WTC11 (cell line): ENCODE measurements at regions not wholly inside any gene's neighbourhood (a gene's known extent, or its start where the extent isn't known, plus 50 kb on each side); places are given as distances from the start of the nearest gene placed in this dataset.

Experiments used
- ATAC-seq: fragments of 200-7000 bp; cut with Tn5 transposase; 2 replicates; pipeline ENCODE4 v1.10.0; 2021; ENCODE audit warnings: mild to moderate bottlenecking, moderate library complexity
- CTCF ChIA-PET: fragments of 300-600 bp; sonication (Branson Sonifier 250); formaldehyde crosslinking; loops from one replicate; lab custom pipeline; 2021; ENCODE audit warnings: antibody characterized with exemption; lab: Charles Lee
- POLR2A ChIA-PET: fragments of 350-600 bp; sonication (Branson Sonifier 250); formaldehyde crosslinking; loops from one replicate; lab custom pipeline; 2021; ENCODE audit warnings: antibody characterized with exemption; lab: Charles Lee
- DNase-seq: peaks from one replicate; pipeline ENCODE4 v3.0.0; 2021; ENCODE audit warnings: low spot score
- H3K27ac Mint-ChIP-seq: 2 replicates; pipeline ENCODE4 v1.8.0; 2021; ENCODE audit warnings: mixed read lengths
- H3K27me3 Mint-ChIP-seq: 2 replicates; pipeline ENCODE4 v1.8.0; 2021; ENCODE audit warnings: low read depth, mild to moderate bottlenecking, moderate library complexity, mixed read lengths
- H3K36me3 Mint-ChIP-seq: 2 replicates; pipeline ENCODE4 v1.8.0; 2021; ENCODE audit warnings: mixed read lengths
- H3K4me1 Mint-ChIP-seq: 2 replicates; pipeline ENCODE4 v1.8.0; 2022; ENCODE audit warnings: mixed read lengths
- H3K4me3 Mint-ChIP-seq: 2 replicates; pipeline ENCODE4 v1.8.0; 2021; ENCODE audit warnings: mild to moderate bottlenecking, moderate library complexity, mixed read lengths
- H3K9me3 Mint-ChIP-seq: 2 replicates; pipeline ENCODE4 v1.8.0; 2021; ENCODE audit warnings: mixed read lengths
- ARID4B ChIP-seq: sonication (generic); formaldehyde crosslinking; IDR thresholded peaks from 2 replicates; pipeline ENCODE4 v1.8.0; 2023; ENCODE audit warnings: missing genetic modification reagents, mild to moderate bottlenecking, borderline replicate concordance
- GABPB1 ChIP-seq: sonication (generic); formaldehyde crosslinking; IDR thresholded peaks from 2 replicates; pipeline ENCODE4 v1.8.1; 2023; ENCODE audit warnings: mild to moderate bottlenecking, missing genetic modification reagents
- HMGA2 ChIP-seq: fragments of 250-450 bp; sonication (Bioruptor Pico); IDR thresholded peaks from 2 replicates; pipeline ENCODE4 v1.4.0; 2021; ENCODE audit warnings: mild to moderate bottlenecking, moderate library complexity
- IRF2 ChIP-seq: sonication (generic); formaldehyde crosslinking; IDR thresholded peaks from 2 replicates; pipeline ENCODE4 v1.8.0; 2022; ENCODE audit warnings: low read depth, missing genetic modification reagents, borderline replicate concordance
- JUN ChIP-seq: sonication (generic); formaldehyde crosslinking; IDR thresholded peaks from 2 replicates; pipeline ENCODE4 v1.8.0; 2023; ENCODE audit warnings: mild to moderate bottlenecking, missing genetic modification reagents
- KAT7 ChIP-seq: sonication (generic); formaldehyde crosslinking; IDR thresholded peaks from 2 replicates; pipeline ENCODE4 v1.8.1; 2023; ENCODE audit warnings: missing genetic modification reagents, mild to moderate bottlenecking, borderline replicate concordance
- MYBL2 ChIP-seq: sonication (generic); formaldehyde crosslinking; IDR thresholded peaks from 2 replicates; pipeline ENCODE4 v1.8.1; 2023; ENCODE audit warnings: mild to moderate bottlenecking, moderate library complexity, missing genetic modification reagents
- PREB ChIP-seq: sonication (generic); formaldehyde crosslinking; IDR thresholded peaks from 2 replicates; pipeline ENCODE4 v1.8.1; 2022; ENCODE audit warnings: mild to moderate bottlenecking, missing genetic modification reagents, moderate library complexity, borderline replicate concordance
- PRRX2 ChIP-seq: fragments of 250-450 bp; sonication (Bioruptor Pico); IDR thresholded peaks from 2 replicates; pipeline ENCODE4 v1.8.0; 2021; ENCODE audit warnings: mild to moderate bottlenecking
- RELA ChIP-seq: sonication (generic); formaldehyde crosslinking; IDR thresholded peaks from 2 replicates; pipeline ENCODE4 v1.8.1; 2022; ENCODE audit warnings: missing genetic modification reagents, mild to moderate bottlenecking, borderline replicate concordance
- SMAD3 ChIP-seq: sonication (generic); formaldehyde crosslinking; IDR thresholded peaks from 2 replicates; pipeline ENCODE4 v1.8.0; 2022; ENCODE audit warnings: missing genetic modification reagents, mild to moderate bottlenecking, borderline replicate concordance
- ZBTB21 ChIP-seq: sonication (generic); formaldehyde crosslinking; IDR thresholded peaks from 2 replicates; pipeline ENCODE4 v1.8.1; 2023; ENCODE audit warnings: mild to moderate bottlenecking, missing genetic modification reagents, borderline replicate concordance
- ZNF263 ChIP-seq: sonication (generic); formaldehyde crosslinking; IDR thresholded peaks from 2 replicates; pipeline ENCODE4 v1.8.1; 2022; ENCODE audit warnings: low read depth, mild to moderate bottlenecking, moderate library complexity, missing genetic modification reagents
- ZNF425 ChIP-seq: fragments of 250-450 bp; sonication (Bioruptor Pico); conservative IDR thresholded peaks from 2 replicates; pipeline ENCODE4 v1.9.0; 2021; ENCODE audit warnings: mild to moderate bottlenecking
- TF ChIP-seq, protein P1 (sequence below): sonication (generic); formaldehyde crosslinking; IDR thresholded peaks from 2 replicates; pipeline ENCODE4 v1.8.0; 2022; ENCODE audit warnings: mild to moderate bottlenecking, missing genetic modification reagents
- TF ChIP-seq, protein P2 (sequence below): fragments of 200-600 bp; IDR thresholded peaks from 2 replicates; pipeline ENCODE4 v1.8.0; 2022; ENCODE audit warnings: antibody characterized with exemption
- TF ChIP-seq, protein P3 (sequence below): fragments of 250-450 bp; sonication (Bioruptor Pico); IDR thresholded peaks from 2 replicates; pipeline ENCODE4 v1.9.0; 2021; ENCODE audit warnings: mild to moderate bottlenecking, borderline replicate concordance
- TF ChIP-seq, protein P4 (sequence below): sonication (generic); formaldehyde crosslinking; IDR thresholded peaks from 2 replicates; pipeline ENCODE4 v1.8.1; 2023; ENCODE audit warnings: mild to moderate bottlenecking, missing genetic modification reagents, moderate library complexity
- TF ChIP-seq, protein P5 (sequence below): sonication (generic); formaldehyde crosslinking; IDR thresholded peaks from 2 replicates; pipeline ENCODE4 v1.8.1; 2023; ENCODE audit warnings: mild to moderate bottlenecking, missing genetic modification reagents, moderate library complexity

DNA sequence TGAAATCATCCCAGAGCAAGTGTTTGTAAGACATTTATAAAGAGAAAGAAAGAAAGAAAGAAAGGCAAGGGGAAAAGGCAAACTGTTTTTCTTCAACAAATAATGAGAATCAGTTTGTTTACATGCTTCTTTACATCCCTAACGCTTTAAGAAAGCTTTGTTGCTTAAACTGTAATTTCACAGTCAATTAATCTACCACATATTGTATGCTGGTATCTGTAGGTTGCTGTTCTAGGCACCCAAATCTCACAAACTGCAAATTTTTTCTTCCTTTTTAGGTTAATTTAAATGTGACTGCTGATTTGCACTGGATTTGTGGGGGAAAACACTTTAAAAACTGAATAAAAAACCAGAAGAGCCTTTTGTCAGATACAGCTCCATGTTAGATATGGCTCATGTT, 384.2 kb downstream of the ATP23 start (continued):
- TF ChIP-seq PREB (CRISPR knock-in tag), result no peak
- no peak for TF ChIP-seq ZNF263 (CRISPR knock-in tag)
- TF ChIP-seq, protein P1, sequence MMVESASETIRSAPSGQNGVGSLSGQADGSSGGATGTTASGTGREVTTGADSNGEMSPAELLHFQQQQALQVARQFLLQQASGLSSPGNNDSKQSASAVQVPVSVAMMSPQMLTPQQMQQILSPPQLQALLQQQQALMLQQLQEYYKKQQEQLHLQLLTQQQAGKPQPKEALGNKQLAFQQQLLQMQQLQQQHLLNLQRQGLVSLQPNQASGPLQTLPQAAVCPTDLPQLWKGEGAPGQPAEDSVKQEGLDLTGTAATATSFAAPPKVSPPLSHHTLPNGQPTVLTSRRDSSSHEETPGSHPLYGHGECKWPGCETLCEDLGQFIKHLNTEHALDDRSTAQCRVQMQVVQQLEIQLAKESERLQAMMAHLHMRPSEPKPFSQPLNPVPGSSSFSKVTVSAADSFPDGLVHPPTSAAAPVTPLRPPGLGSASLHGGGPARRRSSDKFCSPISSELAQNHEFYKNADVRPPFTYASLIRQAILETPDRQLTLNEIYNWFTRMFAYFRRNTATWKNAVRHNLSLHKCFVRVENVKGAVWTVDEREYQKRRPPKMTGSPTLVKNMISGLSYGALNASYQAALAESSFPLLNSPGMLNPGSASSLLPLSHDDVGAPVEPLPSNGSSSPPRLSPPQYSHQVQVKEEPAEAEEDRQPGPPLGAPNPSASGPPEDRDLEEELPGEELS (CRISPR knock-in tag), result no peak
- no peak for TF ChIP-seq GABPB1 (CRISPR knock-in tag)
- TF ChIP-seq RELA (CRISPR knock-in tag), result no peak
- TF ChIP-seq HMGA2, result no peak

DNA sequence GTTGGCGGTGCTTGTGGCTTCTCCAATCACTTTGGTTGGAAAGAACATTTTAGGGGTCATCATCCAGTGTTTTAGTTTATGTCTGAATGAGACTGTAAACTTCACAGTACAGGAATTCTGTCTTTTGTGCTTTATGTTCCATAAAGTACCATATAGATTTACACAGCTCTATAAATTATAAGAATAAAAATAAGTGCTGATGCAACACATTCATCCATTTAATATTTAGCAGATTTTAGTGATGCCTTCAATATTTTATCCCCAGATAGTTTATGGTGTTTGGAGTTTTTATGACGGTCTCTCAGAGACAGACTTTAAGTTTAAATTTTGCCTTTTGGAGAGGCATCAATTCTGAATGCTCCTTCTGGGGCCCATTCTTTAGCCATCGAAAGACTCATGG, 385.2 kb downstream of the ATP23 start:
- no peaks in the 10 kb centered on the region for H3K9me3 Mint-ChIP-seq
- CTCF ChIA-PET, result no interaction called here
- H3K4me1 Mint-ChIP-seq, result peaks cover 3% of the 10 kb centered on the region
- POLR2A ChIA-PET, result no interaction called here
- H3K36me3 Mint-ChIP-seq, result no peaks in the 10 kb centered on the region
- H3K4me3 Mint-ChIP-seq, result no peak overlapping the region
- DNase-seq (no peak), ATAC-seq (no peak)
- H3K27me3 Mint-ChIP-seq, result no peaks in the 10 kb centered on the region
- no peak overlapping the region for H3K27ac Mint-ChIP-seq
- TF ChIP-seq JUN (CRISPR knock-in tag) (no peak), ARID4B (CRISPR knock-in tag) (no peak), ZNF425 (no peak), ZBTB21 (no peak), SMAD3 (CRISPR knock-in tag) (no peak), KAT7 (CRISPR knock-in tag) (no peak), PRRX2 (CRISPR knock-in tag) (no peak), MYBL2 (CRISPR knock-in tag) (no peak), IRF2 (CRISPR knock-in tag) (no peak)
- TF ChIP-seq, protein P2, sequence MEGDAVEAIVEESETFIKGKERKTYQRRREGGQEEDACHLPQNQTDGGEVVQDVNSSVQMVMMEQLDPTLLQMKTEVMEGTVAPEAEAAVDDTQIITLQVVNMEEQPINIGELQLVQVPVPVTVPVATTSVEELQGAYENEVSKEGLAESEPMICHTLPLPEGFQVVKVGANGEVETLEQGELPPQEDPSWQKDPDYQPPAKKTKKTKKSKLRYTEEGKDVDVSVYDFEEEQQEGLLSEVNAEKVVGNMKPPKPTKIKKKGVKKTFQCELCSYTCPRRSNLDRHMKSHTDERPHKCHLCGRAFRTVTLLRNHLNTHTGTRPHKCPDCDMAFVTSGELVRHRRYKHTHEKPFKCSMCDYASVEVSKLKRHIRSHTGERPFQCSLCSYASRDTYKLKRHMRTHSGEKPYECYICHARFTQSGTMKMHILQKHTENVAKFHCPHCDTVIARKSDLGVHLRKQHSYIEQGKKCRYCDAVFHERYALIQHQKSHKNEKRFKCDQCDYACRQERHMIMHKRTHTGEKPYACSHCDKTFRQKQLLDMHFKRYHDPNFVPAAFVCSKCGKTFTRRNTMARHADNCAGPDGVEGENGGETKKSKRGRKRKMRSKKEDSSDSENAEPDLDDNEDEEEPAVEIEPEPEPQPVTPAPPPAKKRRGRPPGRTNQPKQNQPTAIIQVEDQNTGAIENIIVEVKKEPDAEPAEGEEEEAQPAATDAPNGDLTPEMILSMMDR, result no peak
- TF ChIP-seq, protein P3, sequence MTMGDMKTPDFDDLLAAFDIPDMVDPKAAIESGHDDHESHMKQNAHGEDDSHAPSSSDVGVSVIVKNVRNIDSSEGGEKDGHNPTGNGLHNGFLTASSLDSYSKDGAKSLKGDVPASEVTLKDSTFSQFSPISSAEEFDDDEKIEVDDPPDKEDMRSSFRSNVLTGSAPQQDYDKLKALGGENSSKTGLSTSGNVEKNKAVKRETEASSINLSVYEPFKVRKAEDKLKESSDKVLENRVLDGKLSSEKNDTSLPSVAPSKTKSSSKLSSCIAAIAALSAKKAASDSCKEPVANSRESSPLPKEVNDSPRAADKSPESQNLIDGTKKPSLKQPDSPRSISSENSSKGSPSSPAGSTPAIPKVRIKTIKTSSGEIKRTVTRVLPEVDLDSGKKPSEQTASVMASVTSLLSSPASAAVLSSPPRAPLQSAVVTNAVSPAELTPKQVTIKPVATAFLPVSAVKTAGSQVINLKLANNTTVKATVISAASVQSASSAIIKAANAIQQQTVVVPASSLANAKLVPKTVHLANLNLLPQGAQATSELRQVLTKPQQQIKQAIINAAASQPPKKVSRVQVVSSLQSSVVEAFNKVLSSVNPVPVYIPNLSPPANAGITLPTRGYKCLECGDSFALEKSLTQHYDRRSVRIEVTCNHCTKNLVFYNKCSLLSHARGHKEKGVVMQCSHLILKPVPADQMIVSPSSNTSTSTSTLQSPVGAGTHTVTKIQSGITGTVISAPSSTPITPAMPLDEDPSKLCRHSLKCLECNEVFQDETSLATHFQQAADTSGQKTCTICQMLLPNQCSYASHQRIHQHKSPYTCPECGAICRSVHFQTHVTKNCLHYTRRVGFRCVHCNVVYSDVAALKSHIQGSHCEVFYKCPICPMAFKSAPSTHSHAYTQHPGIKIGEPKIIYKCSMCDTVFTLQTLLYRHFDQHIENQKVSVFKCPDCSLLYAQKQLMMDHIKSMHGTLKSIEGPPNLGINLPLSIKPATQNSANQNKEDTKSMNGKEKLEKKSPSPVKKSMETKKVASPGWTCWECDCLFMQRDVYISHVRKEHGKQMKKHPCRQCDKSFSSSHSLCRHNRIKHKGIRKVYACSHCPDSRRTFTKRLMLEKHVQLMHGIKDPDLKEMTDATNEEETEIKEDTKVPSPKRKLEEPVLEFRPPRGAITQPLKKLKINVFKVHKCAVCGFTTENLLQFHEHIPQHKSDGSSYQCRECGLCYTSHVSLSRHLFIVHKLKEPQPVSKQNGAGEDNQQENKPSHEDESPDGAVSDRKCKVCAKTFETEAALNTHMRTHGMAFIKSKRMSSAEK, result no peak
- TF ChIP-seq, protein P4, sequence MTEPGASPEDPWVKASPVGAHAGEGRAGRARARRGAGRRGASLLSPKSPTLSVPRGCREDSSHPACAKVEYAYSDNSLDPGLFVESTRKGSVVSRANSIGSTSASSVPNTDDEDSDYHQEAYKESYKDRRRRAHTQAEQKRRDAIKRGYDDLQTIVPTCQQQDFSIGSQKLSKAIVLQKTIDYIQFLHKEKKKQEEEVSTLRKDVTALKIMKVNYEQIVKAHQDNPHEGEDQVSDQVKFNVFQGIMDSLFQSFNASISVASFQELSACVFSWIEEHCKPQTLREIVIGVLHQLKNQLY (CRISPR knock-in tag), result no peak
- TF ChIP-seq, protein P5, sequence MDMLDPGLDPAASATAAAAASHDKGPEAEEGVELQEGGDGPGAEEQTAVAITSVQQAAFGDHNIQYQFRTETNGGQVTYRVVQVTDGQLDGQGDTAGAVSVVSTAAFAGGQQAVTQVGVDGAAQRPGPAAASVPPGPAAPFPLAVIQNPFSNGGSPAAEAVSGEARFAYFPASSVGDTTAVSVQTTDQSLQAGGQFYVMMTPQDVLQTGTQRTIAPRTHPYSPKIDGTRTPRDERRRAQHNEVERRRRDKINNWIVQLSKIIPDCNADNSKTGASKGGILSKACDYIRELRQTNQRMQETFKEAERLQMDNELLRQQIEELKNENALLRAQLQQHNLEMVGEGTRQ, result no peak
